ENCODE measurements at regions not wholly inside any gene's neighbourhood (a gene's known extent, or its start where the extent isn't known, plus 50 kb on each side); places are given as distances from the start of the nearest gene placed in this dataset.

DNA sequence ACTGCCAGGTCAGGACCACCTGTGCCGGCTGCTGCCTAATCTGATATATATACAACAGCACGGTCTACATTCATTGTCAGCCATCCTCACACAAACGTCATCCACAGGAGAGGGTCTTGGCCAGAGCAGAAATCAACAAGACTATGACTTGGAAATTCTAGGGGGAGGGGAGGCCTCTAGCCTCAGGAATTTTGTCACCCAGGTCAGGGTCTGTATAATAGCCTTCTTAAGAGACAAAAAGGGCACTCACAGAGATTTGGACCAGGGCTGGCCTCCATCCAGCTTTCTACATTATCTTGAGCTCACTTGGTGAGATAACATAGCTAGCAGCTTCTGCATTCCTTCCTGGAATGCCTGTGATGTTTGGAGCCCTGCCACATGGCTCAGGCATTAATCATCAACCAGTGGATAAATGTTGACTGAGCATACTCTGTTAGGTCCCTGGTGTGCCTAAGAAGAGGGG, 50.4 kb upstream of the CTIF start:
- Mint-ChIP-seq H3K9me3 (peaks cover 12% of the 10 kb centered on the region), H3K27ac (no peak overlapping the region), H3K36me3 (ENCODE audit: low read depth) (no peaks in the 10 kb centered on the region), H3K4me1 (peaks cover 11% of the 10 kb centered on the region), H3K4me3 (no peak overlapping the region), H3K27me3 (ENCODE audit: low read depth, poor library complexity) (peaks cover 6% of the 10 kb centered on the region)
- TF ChIP-seq CTCF (IDR thresholded peaks at IDR 0.05) = no peak
- no peak for DNase-seq

DNA sequence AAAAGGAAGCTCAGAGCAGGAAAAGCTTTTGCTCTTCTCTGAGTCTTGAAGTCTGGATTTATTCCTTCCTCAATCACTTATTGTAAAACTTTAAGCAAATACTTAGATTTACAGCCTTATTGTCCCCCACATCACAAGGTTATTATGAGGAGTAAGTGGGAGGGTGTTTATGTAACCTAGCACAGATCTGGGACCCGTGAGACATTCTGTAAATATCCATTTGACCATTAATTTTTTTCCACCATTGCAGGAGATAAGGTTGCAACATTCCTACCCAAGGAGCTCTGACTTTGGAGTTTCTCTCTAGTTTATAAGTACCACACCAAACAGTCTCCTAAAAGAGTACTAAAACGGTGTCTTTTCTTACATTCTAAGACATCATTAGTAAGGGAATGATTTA, 52.1 kb upstream of the CTIF start:
- Mint-ChIP-seq H3K4me1 (peaks cover 11% of the 10 kb centered on the region), H3K27ac (peak overlapping the region; percentile 2), H3K36me3 (ENCODE audit: low read depth) (no peaks in the 10 kb centered on the region), H3K27me3 (ENCODE audit: low read depth, poor library complexity) (no peaks in the 10 kb centered on the region), H3K4me3 (no peak overlapping the region), H3K9me3 (peaks cover 12% of the 10 kb centered on the region)
- TF ChIP-seq CTCF (IDR thresholded peaks at IDR 0.05) = no peak
- DNase-seq = no peak

DNA sequence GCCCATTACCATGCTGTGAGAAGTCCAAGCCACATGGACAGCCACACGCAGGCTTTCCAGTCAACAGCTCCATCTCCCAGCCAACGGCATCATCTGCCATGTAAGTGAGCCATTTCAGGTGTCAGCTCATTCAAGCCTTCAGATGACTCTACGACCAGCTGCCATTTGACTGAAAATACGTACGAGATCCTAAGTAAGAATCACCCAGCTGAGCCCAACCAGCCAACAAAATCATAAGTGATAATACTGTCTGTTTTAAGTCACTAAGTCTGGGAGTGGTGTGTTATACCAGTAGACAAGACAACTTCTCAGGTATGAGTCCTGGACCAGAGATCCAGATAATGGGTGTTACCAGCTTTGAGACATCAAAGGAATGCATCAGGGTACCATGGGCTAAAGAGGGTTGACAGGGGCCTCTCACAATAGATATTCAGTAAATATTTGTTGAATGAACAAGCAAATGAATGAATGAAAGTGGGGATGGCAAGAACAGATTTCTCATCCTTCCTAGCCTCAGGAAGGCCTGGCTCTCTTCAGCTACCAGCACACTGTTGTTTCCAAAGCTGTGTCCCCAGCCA, 52.9 kb upstream of the CTIF start:
- DNase-seq = no peak
- H3K36me3 Mint-ChIP-seq (ENCODE audit: low read depth) = no peaks in the 10 kb centered on the region
- peaks cover 11% of the 10 kb centered on the region for H3K4me1 Mint-ChIP-seq
- peaks cover 12% of the 10 kb centered on the region for H3K9me3 Mint-ChIP-seq
- no peak overlapping the region for H3K27ac Mint-ChIP-seq
- TF ChIP-seq CTCF (IDR thresholded peaks at IDR 0.05) = no peak
- no peaks in the 10 kb centered on the region for H3K27me3 Mint-ChIP-seq (ENCODE audit: low read depth, poor library complexity)
- no peak overlapping the region for H3K4me3 Mint-ChIP-seq

- TF ChIP-seq CTCF (IDR thresholded peaks at IDR 0.05) = no peak
- Mint-ChIP-seq H3K27ac (no peak overlapping the region), H3K4me3 (no peak overlapping the region), H3K4me1 (no peaks in the 10 kb centered on the region), H3K36me3 (ENCODE audit: low read depth) (no peaks in the 10 kb centered on the region), H3K27me3 (ENCODE audit: low read depth, poor library complexity) (no peaks in the 10 kb centered on the region), H3K9me3 (peaks cover 10% of the 10 kb centered on the region)
- no peak for DNase-seq
Observed at GRCh38 chr18:48481092-48481491, 57.7 kb upstream of the CTIF start.

DNA sequence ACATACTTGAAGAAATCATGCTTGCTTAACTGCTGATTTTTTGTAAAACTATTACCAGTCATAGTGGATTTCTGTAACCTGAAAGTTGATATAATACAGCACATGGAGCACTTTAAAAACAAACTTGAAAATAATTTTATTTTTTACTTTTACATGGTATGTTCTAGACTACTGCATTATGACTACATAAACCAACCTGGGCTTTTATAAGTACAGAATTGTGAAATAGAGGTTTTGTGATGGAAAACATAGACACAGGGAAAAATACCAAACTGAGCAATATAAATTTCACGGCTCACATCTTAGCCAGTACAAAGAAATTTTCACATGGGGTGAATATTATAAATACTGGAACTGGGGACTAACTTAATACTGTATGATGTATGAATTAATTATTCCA, 59.3 kb upstream of the CTIF start:
- no peaks in the 10 kb centered on the region for H3K4me1 Mint-ChIP-seq
- no peaks in the 10 kb centered on the region for H3K36me3 Mint-ChIP-seq (ENCODE audit: low read depth)
- H3K4me3 Mint-ChIP-seq = no peak overlapping the region
- H3K27ac Mint-ChIP-seq = no peak overlapping the region
- no peak for DNase-seq
- H3K27me3 Mint-ChIP-seq (ENCODE audit: low read depth, poor library complexity) = peaks cover 4% of the 10 kb centered on the region
- H3K9me3 Mint-ChIP-seq = peaks cover 10% of the 10 kb centered on the region
- TF ChIP-seq CTCF (IDR thresholded peaks at IDR 0.05) = no peak

DNA sequence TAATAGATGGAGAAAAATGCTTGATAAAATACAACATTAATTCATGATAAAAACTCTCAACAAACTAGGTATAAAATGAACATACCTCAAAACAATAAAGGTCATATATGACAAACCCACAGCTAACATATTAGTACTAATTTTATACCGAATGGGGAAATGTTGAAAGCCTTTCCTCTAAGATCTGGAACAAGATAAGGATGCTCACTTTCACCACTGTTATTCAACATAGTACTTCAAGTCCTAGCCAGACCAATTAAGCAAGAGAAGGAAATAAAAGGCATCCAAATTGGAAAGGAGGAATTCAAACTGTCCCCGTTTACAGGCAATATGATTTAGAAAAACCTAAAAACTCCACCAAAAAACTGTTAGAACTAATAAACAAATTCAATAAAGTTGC, 61.5 kb upstream of the CTIF start:
- Mint-ChIP-seq H3K27ac (no peak overlapping the region), H3K36me3 (ENCODE audit: low read depth) (no peaks in the 10 kb centered on the region), H3K4me3 (no peak overlapping the region), H3K27me3 (ENCODE audit: low read depth, poor library complexity) (peaks cover 14% of the 10 kb centered on the region), H3K4me1 (no peaks in the 10 kb centered on the region), H3K9me3 (peaks cover 16% of the 10 kb centered on the region)
- no peak for TF ChIP-seq CTCF (IDR thresholded peaks at IDR 0.05)
- no peak for DNase-seq

Measured in nephron progenitor cell (in vitro differentiated cells).